ENCODE measurements at regions not wholly inside any gene's neighbourhood (a gene's known extent, or its start where the extent isn't known, plus 50 kb on each side); places are given as distances from the start of the nearest gene placed in this dataset.

GRCh38 chr2:166637051-166637450 is 143.0 kb upstream of the SCN7A start:
- DNase-seq: no peak

- DNase-seq: no peak
Measured at GRCh38 chr2:166634706-166635105, 140.7 kb upstream of the SCN7A start.

GRCh38 chr2:166632616-166633015 is 138.6 kb upstream of the SCN7A start:
- DNase-seq: no peak

GRCh38 chr2:166628478-166629136 is 134.6 kb upstream of the SCN7A start:
- DNase-seq: no peak

- no peak for DNase-seq
Measured at GRCh38 chr2:166627893-166628292, 133.8 kb upstream of the SCN7A start.

GRCh38 chr2:166625670-166626069 is 131.6 kb upstream of the SCN7A start:
- DNase-seq: no peak

- no peak for DNase-seq
Measured at GRCh38 chr2:166614503-166614902, 120.5 kb upstream of the SCN7A start.

GRCh38 chr2:166614029-166614428 is 120.0 kb upstream of the SCN7A start:
- DNase-seq: no peak

- no peak for DNase-seq
Measured at GRCh38 chr2:166613226-166613625, 119.2 kb upstream of the SCN7A start.

- DNase-seq: no peak
Measured at GRCh38 chr2:166612214-166612613, 118.2 kb upstream of the SCN7A start.

GRCh38 chr2:166610913-166611305 is 116.9 kb upstream of the SCN7A start:
- DNase-seq: no peak

GRCh38 chr2:166610180-166610912 is 116.3 kb upstream of the SCN7A start:
- DNase-seq: peak in 1 of 2 donors; percentile 16

GRCh38 chr2:166609183-166609959 is 115.3 kb upstream of the SCN7A start:
- DNase-seq: no peak

GRCh38 chr2:166607880-166608279 is 113.8 kb upstream of the SCN7A start:
- no peak for DNase-seq

- no peak for DNase-seq
Measured at GRCh38 chr2:166593403-166593802, 99.4 kb upstream of the SCN7A start.

- no peak for DNase-seq
Measured at GRCh38 chr2:166592750-166593149, 98.7 kb upstream of the SCN7A start.

- peak; percentile 45 to 62 for DNase-seq
Measured at GRCh38 chr2:166591226-166591625, 97.2 kb upstream of the SCN7A start.

- no peak for DNase-seq
Measured at GRCh38 chr2:166573391-166573790, 79.3 kb upstream of the SCN7A start.

- DNase-seq: no peak
Measured at GRCh38 chr2:166572937-166573336, 78.9 kb upstream of the SCN7A start.

- DNase-seq: no peak
Measured at GRCh38 chr2:166568409-166568808, 74.4 kb upstream of the SCN7A start.

- DNase-seq: no peak
Measured at GRCh38 chr2:166565501-166565900, 71.5 kb upstream of the SCN7A start.

- DNase-seq: no peak
Measured at GRCh38 chr2:166563894-166564293, 69.8 kb upstream of the SCN7A start.

GRCh38 chr2:166560022-166560421 is 66.0 kb upstream of the SCN7A start:
- no peak for DNase-seq

- DNase-seq: no peak
Measured at GRCh38 chr2:166550923-166551322, 56.9 kb upstream of the SCN7A start.
